Ishikawa (cell line): ENCODE measurements at regions not wholly inside any gene's neighbourhood (a gene's known extent, or its start where the extent isn't known, plus 50 kb on each side); places are given as distances from the start of the nearest gene placed in this dataset.

Experiments used
- CEBPB ChIP-seq: IDR thresholded peaks from 2 replicates; pipeline ENCODE4 v1.6.1; 2012
- CREB1 ChIP-seq: IDR thresholded peaks from 2 replicates; pipeline ENCODE4 v1.6.1; 2012; ENCODE audit warnings: low read depth
- EGR1 ChIP-seq: IDR thresholded peaks from 2 replicates; pipeline ENCODE4 v1.6.1; 2012
- EP300 ChIP-seq: IDR thresholded peaks from 2 replicates; pipeline ENCODE4 v1.6.1; 2012; ENCODE audit warnings: borderline replicate concordance
- FOXM1 ChIP-seq: IDR thresholded peaks from 2 replicates; pipeline ENCODE4 v1.6.1; 2012; ENCODE audit warnings: low read depth, borderline replicate concordance
- NFIC ChIP-seq: IDR thresholded peaks from 2 replicates; pipeline ENCODE4 v1.6.1; 2012
- RAD21 ChIP-seq: IDR thresholded peaks from 2 replicates; pipeline ENCODE4 v1.6.1; 2012; ENCODE audit warnings: low read depth
- TAF1 ChIP-seq: IDR thresholded peaks from 2 replicates; pipeline ENCODE4 v1.6.1; 2012; ENCODE audit warnings: low read depth, mild to moderate bottlenecking
- TCF12 ChIP-seq: IDR thresholded peaks from 2 replicates; pipeline ENCODE4 v1.6.1; 2012; ENCODE audit warnings: low read depth
- TEAD4 ChIP-seq: IDR thresholded peaks from 2 replicates; pipeline ENCODE4 v1.6.1; 2012
- YY1 ChIP-seq: IDR thresholded peaks from 2 replicates; pipeline ENCODE4 v1.6.1; 2012; ENCODE audit warnings: low read depth
- ZBTB7A ChIP-seq: IDR thresholded peaks from 2 replicates; pipeline ENCODE4 v1.6.1; 2012; ENCODE audit warnings: low read depth
- TF ChIP-seq, protein P1 (sequence below): IDR thresholded peaks from 2 replicates; pipeline ENCODE4 v1.6.1; 2012; ENCODE audit warnings: low read depth, mild to moderate bottlenecking
- TF ChIP-seq, protein P2 (sequence below): IDR thresholded peaks from 2 replicates; pipeline ENCODE4 v1.6.1; 2012
- TF ChIP-seq, protein P3 (sequence below): IDR thresholded peaks from 2 replicates; pipeline ENCODE4 v1.6.1; 2012

DNA sequence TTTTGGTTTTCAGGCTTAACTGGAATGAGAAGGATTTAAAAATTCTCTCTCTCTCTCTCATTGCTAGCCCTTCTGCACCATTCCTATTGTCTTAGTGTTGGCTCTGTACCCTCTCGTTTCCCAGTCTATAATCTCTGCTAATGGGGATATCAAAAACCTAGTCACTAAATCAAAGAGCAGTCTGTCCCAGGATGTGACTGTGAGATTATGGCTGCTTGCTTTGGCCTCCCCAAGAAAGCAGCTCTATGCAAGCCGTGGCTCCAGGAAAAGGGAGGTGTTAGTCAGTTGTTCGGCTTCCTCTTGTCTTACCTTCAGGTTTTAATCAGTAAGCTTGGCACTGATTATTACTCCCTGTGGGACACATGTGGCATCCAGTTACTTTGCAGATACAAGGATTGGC lies 468.8 kb downstream of the USP25 start:
- TF ChIP-seq TEAD4 = no peak
- TF ChIP-seq, protein P1, sequence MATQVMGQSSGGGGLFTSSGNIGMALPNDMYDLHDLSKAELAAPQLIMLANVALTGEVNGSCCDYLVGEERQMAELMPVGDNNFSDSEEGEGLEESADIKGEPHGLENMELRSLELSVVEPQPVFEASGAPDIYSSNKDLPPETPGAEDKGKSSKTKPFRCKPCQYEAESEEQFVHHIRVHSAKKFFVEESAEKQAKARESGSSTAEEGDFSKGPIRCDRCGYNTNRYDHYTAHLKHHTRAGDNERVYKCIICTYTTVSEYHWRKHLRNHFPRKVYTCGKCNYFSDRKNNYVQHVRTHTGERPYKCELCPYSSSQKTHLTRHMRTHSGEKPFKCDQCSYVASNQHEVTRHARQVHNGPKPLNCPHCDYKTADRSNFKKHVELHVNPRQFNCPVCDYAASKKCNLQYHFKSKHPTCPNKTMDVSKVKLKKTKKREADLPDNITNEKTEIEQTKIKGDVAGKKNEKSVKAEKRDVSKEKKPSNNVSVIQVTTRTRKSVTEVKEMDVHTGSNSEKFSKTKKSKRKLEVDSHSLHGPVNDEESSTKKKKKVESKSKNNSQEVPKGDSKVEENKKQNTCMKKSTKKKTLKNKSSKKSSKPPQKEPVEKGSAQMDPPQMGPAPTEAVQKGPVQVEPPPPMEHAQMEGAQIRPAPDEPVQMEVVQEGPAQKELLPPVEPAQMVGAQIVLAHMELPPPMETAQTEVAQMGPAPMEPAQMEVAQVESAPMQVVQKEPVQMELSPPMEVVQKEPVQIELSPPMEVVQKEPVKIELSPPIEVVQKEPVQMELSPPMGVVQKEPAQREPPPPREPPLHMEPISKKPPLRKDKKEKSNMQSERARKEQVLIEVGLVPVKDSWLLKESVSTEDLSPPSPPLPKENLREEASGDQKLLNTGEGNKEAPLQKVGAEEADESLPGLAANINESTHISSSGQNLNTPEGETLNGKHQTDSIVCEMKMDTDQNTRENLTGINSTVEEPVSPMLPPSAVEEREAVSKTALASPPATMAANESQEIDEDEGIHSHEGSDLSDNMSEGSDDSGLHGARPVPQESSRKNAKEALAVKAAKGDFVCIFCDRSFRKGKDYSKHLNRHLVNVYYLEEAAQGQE = no peak
- TF ChIP-seq EP300 = no peak
- TF ChIP-seq CEBPB = no peak
- no peak for TF ChIP-seq NFIC
- no peak for TF ChIP-seq TCF12
- TF ChIP-seq YY1 = no peak
- no peak for TF ChIP-seq TAF1
- no peak for TF ChIP-seq ZBTB7A
- TF ChIP-seq RAD21 = no peak
- TF ChIP-seq EGR1 = no peak
- no peak for TF ChIP-seq CREB1
- TF ChIP-seq, protein P2, sequence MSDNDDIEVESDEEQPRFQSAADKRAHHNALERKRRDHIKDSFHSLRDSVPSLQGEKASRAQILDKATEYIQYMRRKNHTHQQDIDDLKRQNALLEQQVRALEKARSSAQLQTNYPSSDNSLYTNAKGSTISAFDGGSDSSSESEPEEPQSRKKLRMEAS = no peak
- TF ChIP-seq, protein P3, sequence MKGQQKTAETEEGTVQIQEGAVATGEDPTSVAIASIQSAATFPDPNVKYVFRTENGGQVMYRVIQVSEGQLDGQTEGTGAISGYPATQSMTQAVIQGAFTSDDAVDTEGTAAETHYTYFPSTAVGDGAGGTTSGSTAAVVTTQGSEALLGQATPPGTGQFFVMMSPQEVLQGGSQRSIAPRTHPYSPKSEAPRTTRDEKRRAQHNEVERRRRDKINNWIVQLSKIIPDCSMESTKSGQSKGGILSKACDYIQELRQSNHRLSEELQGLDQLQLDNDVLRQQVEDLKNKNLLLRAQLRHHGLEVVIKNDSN = no peak
- no peak for TF ChIP-seq FOXM1

DNA sequence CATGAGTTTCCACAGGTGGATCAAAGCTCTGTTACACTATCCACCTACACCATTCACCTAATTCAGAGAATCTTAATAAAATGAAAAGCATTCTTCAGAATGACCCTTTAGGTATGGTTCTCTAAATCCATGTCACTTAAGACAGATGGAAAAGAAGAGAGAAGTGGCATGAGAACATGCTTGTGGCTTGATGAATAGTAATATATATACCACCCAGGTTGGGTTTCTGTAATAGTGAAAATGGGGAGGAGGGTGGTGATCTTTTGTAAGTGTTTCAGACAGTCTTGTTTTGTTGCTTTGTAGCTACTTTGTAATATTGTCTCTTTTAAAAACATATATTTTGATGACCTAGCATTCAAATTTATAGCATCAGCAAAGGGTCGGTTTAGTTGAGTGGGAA lies 469.8 kb downstream of the USP25 start:
- TF ChIP-seq CREB1 (no peak), TEAD4 (no peak)

DNA sequence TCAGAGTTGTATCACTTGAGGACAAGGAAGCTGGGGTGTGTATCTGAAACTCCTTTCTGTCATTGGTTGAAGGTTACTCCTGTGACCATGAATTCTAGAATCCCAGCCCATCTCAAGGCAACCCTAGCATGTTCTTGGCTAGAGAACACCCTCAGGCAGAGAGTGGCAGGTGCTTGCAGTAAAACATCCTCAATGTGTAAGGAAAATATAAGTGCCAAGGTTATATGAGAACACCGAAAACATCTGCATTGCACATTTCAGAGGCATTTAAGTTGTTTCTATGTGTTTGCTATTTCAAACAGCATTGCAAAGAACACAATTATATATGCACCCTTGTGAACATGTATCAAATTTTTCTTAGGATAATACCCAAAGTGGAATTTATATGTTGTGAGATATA lies 471.9 kb downstream of the USP25 start:
- TF ChIP-seq NFIC = no peak
- no peak for TF ChIP-seq TEAD4
- TF ChIP-seq TAF1 = no peak
- TF ChIP-seq, protein P3 = no peak
- TF ChIP-seq RAD21 = no peak
- no peak for TF ChIP-seq YY1

DNA sequence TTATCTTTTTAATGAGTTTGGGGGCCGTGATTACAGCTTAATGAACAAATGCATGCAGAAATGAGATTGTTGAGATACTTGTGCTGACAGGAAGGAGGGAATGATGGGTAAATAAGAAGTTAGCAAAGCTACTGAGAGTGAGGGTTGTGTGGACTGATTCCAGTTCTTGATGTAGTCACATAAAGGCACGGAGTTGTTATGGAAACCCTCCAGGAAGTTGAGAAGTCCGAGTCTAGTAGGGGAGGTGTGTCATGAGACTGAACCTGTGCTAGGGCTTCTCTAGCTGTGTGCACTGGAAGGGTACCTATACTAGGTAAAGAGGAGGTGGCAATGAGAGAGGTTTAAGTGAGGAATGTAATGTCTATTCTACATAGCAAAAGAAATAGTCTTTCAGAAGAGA lies 475.7 kb downstream of the USP25 start:
- TF ChIP-seq, protein P3 = no peak
- TF ChIP-seq ZBTB7A = no peak
- TF ChIP-seq RAD21 = no peak

DNA sequence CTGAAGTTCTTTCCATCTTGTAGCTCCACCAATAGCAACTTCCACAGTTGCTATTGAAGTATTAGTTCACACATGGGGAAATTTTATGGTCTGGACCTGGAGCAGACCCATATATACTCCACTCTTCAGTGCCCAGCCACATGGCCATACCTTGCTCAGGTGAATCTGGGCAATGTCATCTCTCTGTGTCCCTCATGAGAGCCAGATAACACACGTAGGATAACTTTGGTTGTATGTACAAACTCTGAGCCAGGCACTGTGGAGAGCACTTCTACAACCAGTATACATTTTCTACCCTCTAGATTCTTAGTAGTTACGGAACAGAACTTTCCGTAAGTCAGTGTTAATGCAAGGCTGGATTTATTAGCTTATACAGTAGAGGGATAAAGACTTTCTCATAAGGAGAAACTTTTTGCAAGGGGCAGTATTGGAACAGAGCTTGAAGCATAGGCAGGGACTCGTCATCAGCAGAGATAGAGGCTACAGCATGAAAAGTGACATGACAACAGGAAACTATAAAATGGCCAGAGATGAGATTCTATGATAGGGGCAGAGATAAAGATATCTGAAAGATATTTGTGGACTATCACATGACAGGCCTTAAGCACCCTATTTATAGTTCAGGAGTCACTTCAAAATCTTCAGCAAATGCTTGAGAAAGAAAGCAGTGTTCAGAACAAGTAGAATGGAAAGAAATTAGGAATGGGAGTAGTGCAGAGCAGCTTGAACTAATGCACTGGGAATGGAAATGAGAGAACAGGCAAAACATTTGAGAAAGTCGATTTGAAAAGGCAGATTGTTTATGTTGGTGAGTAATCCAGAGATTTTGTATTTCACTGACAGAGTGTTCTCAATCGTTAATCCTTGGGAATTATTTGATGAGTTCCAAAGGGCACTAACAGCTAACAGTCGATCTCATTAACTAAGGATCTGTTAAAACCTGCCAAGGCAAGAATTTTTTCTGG lies 481.8 kb downstream of the USP25 start:
- TF ChIP-seq TEAD4 (no peak), TCF12 (no peak), EP300 (no peak), RAD21 (no peak), TAF1 (no peak), FOXM1 (no peak), ZBTB7A (no peak), YY1 (no peak), NFIC (no peak), EGR1 (no peak), CREB1 (no peak), CEBPB (no peak)
- TF ChIP-seq, protein P1 = no peak
- TF ChIP-seq, protein P2 = no peak
- TF ChIP-seq, protein P3 = no peak
